NCI-H128 (cell line): ENCODE measurements at regions not wholly inside any gene's neighbourhood (a gene's known extent, or its start where the extent isn't known, plus 50 kb on each side); places are given as distances from the start of the nearest gene placed in this dataset.
"Not testable (repeated sequence)": the region's sequence is repeated elsewhere in the genome, so short reads cannot be mapped to it uniquely, and the experiment has no call there.

ENCODE experiments used
- DNase-seq: peaks from one replicate; lab custom pipeline; 2025; ENCODE audit not compliant: unreplicated experiment; lab: John Stamatoyannopoulos, UW

DNA sequence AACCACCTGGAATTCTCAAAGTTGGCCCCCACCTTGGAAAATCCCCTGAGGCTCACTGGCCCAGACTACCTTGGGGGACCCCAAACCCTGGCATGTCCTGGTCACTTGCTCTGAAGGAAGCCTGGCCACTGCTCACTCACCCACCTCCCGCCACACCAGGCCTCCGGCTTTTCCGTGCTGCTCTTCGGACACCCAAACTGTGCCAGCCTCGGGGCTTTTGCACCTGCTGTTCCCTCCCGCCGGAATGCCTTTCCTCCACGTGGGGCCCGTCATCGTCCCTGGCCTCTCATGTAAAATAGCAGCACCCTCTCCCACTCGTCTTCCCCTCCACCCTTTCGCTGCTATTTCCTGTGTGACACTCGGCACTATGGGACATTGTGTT is 87.2 kb upstream of the NCOR2 start:
- no peak for DNase-seq

GRCh38 chr12:124653169-124653931 is 85.9 kb upstream of the NCOR2 start:
- no peak for DNase-seq

DNA sequence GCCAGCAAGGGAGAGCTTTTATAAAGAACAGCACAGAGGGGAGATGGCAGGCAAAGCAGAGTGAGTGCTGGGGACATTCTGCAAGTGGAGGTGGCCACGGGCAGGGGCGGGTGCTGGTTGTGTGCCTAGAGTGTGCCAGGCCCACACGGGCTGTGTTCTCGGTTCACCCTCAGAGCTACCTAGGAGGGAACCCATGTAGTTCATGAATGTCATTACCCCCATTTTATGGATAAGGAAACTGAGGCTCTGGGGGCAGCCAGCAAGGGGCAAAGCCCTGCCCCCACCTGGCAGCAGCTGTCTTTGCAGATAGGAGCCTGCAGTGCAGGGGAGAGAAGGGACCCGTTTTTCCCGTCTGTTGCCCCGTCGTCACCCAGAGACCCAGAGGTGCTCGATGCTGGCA is 85.2 kb upstream of the NCOR2 start:
- no peak for DNase-seq

GRCh38 chr12:124651516-124652273 is 84.3 kb upstream of the NCOR2 start:
- DNase-seq, result no peak

DNA sequence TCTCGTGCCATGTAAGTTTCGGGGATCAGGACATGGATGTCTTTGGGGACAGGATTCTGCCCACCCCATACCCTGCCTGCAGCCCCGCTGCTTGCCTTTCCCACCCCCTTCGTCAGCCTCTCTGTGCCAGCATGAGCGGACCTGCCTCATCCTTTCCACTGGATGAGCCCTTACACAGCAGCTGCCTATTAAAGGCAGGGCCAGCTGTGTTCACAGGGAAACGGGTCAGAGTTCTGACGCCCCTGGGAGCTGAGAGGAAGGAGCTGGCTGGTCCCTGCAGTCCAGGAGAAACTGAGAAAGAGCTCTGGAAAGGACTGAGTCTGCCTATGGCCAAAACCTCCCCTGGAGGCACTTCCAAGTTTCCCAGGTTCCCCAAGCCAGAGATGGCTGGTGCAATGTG is 83.5 kb upstream of the NCOR2 start:
- DNase-seq, result no peak

GRCh38 chr12:124648710-124649384 is 81.4 kb upstream of the NCOR2 start:
- no peak for DNase-seq

DNA sequence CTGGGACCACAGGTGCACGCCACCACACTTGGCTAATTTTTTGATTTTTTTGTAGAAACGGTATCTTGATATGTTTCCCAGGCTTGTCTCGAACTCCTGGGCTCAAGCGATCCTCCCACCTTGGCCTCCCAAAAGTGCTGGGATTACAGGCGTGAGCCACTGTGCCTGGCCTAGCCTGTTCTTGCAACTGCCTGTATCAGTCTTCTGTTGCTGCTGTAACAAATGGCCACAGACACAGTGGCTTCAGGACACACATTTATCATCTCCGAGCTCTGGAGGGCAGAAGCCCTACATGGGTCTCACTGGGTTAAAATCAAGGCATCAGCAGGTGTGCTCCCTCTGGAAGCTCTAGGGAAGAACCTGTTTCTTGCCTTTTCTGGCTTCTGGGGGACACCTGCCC is 79.9 kb upstream of the NCOR2 start:
- DNase-seq, result no peak

GRCh38 chr12:124646385-124647230 is 79.2 kb upstream of the NCOR2 start:
- DNase-seq, result no peak

GRCh38 chr12:124645530-124646244 is 78.3 kb upstream of the NCOR2 start:
- DNase-seq, result no peak

- DNase-seq, result not testable (repeated sequence)
Measured at GRCh38 chr12:124643768-124644167, 76.4 kb upstream of the NCOR2 start.

GRCh38 chr12:124642105-124642504 is 74.7 kb upstream of the NCOR2 start:
- no peak for DNase-seq

- no peak for DNase-seq
Measured at GRCh38 chr12:124641591-124641990, 74.2 kb upstream of the NCOR2 start.

DNA sequence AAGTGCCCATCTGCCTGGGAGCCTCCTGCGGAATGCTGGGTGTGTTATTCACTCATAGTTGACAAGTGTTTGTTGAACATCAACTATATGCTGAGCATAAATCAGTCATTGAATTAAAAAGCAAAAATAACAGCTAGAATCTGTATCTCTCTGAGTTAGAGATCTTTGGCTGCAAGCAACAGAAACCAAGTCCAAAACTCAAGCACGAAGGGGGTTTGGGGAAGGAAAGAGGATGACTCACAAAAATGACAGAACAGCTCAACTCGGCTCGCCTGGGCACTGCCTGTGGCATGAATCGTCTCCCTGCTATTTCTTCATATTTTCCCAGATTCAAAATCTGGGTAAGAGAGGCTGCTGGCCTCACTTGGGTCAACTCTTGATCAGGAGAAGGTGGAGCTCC is 72.6 kb upstream of the NCOR2 start:
- DNase-seq, result no peak

GRCh38 chr12:124639122-124639806 is 71.9 kb upstream of the NCOR2 start:
- no peak for DNase-seq

GRCh38 chr12:124637581-124637981 is 70.2 kb upstream of the NCOR2 start:
- no peak for DNase-seq

- no peak for DNase-seq
Measured at GRCh38 chr12:124637163-124637562, 69.8 kb upstream of the NCOR2 start.

- DNase-seq, result no peak
Measured at GRCh38 chr12:124636138-124636978, 68.9 kb upstream of the NCOR2 start.

DNA sequence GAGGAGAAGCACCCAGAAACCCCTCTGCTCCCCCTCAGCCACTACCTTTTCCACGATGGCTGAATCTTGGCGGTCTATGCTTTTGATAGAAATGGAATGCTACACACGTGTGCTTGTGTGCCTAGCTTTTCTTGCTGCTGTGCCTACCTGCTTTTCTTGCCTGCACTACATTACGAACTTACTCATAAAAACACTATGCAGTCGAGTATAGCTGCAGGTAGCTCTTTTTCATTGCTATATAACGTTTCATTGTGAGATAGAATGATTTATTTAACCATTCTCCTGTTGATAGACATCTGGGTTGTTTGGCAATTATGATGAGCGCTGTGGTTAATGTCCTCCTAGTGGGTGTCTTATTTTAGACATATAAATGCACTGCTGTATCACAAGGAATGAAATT is 67.9 kb upstream of the NCOR2 start:
- no peak for DNase-seq
